HCT116 (cell line): ENCODE measurements at regions not wholly inside any gene's neighbourhood (a gene's known extent, or its start where the extent isn't known, plus 50 kb on each side); places are given as distances from the start of the nearest gene placed in this dataset.

Experiments used
- CEBPB ChIP-seq: IDR thresholded peaks from 2 replicates; pipeline ENCODE4 v1.6.1; 2012; ENCODE audit warnings: low read depth
- CTCF ChIP-seq, 3 experiments: fragments of 200-600 bp in 1 of 3; sonication (generic) in 1 of 3; IDR thresholded peaks in 2 of 3; conservative IDR thresholded peaks in 1 of 3; 2 replicates each; pipeline ENCODE4 v1.5.1; 2012 to 2017; ENCODE audit warnings: low read depth in 2 of 3, low read length in 2 of 3, antibody characterized with exemption in 1 of 3, borderline replicate concordance in 1 of 3, control low read depth in 1 of 3, mild to moderate bottlenecking in 1 of 3, mixed read lengths in 1 of 3, mixed run types in 1 of 3, moderate library complexity in 1 of 3; ENCODE audit not compliant: insufficient read depth in 1 of 3
- EZH2 ChIP-seq: fragments of 200-600 bp; sonication (generic); IDR thresholded peaks from 2 replicates; pipeline ENCODE4 v1.6.1; 2017; ENCODE audit warnings: antibody characterized with exemption, mixed run types
- EZH2phosphoT487 ChIP-seq: fragments of 200-600 bp; IDR thresholded peaks from 2 replicates; pipeline ENCODE4 v1.6.1; 2018; ENCODE audit warnings: antibody characterized with exemption, borderline replicate concordance
- JUND ChIP-seq: IDR thresholded peaks from 2 replicates; pipeline ENCODE4 v1.6.1; 2012
- POLR2A ChIP-seq: IDR thresholded peaks from 2 replicates; pipeline ENCODE4 v1.7.0; 2011; ENCODE audit warnings: borderline replicate concordance; ENCODE audit not compliant: insufficient read depth, insufficient read length; ENCODE audit errors: extremely low read depth
- POLR2AphosphoS5 ChIP-seq: IDR thresholded peaks from 2 replicates; pipeline ENCODE4 v1.6.1; 2011; ENCODE audit warnings: mild to moderate bottlenecking, low read depth, low read length, moderate library complexity
- SP1 ChIP-seq: IDR thresholded peaks from 2 replicates; pipeline ENCODE4 v1.6.1; 2012; ENCODE audit warnings: low read depth
- YY1 ChIP-seq: IDR thresholded peaks from 2 replicates; pipeline ENCODE4 v1.6.1; 2011; ENCODE audit warnings: low read length, low read depth, moderate library complexity, mild to moderate bottlenecking; ENCODE audit not compliant: insufficient replicate concordance; ENCODE audit errors: extremely low read depth
- ZNF274 ChIP-seq: fragments of 200-500 bp; sonication (Bioruptor generic); IDR thresholded peaks from 2 replicates; pipeline ENCODE4 v1.6.1; 2014; ENCODE audit warnings: mild to moderate bottlenecking, low read depth, low read length, inconsistent platforms
- TF ChIP-seq, protein P1 (sequence below): IDR thresholded peaks from 2 replicates; pipeline ENCODE4 v1.6.1; 2012; ENCODE audit warnings: low read depth
- TF ChIP-seq, protein P2 (sequence below): IDR thresholded peaks from 2 replicates; pipeline ENCODE4 v1.6.1; 2011; ENCODE audit warnings: mild to moderate bottlenecking, low read length, moderate library complexity; ENCODE audit not compliant: insufficient replicate concordance; ENCODE audit errors: extremely low read depth

- TF ChIP-seq CTCF (IDR thresholded peaks at IDR 0.05 in 2 of 3, conservative IDR thresholded peaks at IDR 0.05 in 1 of 3; ENCODE audit: borderline replicate concordance in 1 of 3, insufficient read depth in 1 of 3, low read depth in 2 of 3, low read length in 2 of 3) (no peak), EZH2 (no peak), POLR2A (no peak), POLR2AphosphoS5 (no peak), SP1 (no peak), ZNF274 (no peak), YY1 (no peak), CEBPB (no peak), EZH2phosphoT487 (no peak), JUND (no peak)
- TF ChIP-seq, protein P1, sequence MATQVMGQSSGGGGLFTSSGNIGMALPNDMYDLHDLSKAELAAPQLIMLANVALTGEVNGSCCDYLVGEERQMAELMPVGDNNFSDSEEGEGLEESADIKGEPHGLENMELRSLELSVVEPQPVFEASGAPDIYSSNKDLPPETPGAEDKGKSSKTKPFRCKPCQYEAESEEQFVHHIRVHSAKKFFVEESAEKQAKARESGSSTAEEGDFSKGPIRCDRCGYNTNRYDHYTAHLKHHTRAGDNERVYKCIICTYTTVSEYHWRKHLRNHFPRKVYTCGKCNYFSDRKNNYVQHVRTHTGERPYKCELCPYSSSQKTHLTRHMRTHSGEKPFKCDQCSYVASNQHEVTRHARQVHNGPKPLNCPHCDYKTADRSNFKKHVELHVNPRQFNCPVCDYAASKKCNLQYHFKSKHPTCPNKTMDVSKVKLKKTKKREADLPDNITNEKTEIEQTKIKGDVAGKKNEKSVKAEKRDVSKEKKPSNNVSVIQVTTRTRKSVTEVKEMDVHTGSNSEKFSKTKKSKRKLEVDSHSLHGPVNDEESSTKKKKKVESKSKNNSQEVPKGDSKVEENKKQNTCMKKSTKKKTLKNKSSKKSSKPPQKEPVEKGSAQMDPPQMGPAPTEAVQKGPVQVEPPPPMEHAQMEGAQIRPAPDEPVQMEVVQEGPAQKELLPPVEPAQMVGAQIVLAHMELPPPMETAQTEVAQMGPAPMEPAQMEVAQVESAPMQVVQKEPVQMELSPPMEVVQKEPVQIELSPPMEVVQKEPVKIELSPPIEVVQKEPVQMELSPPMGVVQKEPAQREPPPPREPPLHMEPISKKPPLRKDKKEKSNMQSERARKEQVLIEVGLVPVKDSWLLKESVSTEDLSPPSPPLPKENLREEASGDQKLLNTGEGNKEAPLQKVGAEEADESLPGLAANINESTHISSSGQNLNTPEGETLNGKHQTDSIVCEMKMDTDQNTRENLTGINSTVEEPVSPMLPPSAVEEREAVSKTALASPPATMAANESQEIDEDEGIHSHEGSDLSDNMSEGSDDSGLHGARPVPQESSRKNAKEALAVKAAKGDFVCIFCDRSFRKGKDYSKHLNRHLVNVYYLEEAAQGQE, result no peak
- TF ChIP-seq, protein P2, sequence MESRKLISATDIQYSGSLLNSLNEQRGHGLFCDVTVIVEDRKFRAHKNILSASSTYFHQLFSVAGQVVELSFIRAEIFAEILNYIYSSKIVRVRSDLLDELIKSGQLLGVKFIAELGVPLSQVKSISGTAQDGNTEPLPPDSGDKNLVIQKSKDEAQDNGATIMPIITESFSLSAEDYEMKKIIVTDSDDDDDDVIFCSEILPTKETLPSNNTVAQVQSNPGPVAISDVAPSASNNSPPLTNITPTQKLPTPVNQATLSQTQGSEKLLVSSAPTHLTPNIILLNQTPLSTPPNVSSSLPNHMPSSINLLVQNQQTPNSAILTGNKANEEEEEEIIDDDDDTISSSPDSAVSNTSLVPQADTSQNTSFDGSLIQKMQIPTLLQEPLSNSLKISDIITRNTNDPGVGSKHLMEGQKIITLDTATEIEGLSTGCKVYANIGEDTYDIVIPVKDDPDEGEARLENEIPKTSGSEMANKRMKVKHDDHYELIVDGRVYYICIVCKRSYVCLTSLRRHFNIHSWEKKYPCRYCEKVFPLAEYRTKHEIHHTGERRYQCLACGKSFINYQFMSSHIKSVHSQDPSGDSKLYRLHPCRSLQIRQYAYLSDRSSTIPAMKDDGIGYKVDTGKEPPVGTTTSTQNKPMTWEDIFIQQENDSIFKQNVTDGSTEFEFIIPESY, result no peak
These were observed 228.2 kb upstream of the GRIN3A start for GRCh38 chr9:101966691-101967090.
